Osteoblast (primary cell): ENCODE measurements at regions not wholly inside any gene's neighbourhood (a gene's known extent, or its start where the extent isn't known, plus 50 kb on each side); places are given as distances from the start of the nearest gene placed in this dataset.

Experiments
- DNase-seq: peaks from one replicate; pipeline ENCODE4 v3.0.0; 2011; ENCODE audit warnings: low spot score, mixed read lengths; ENCODE audit not compliant: insufficient read length; ENCODE audit errors: missing footprints
- H2AFZ ChIP-seq: 2 replicates; pipeline ENCODE4 v1.6.0; 2011; ENCODE audit warnings: mild to moderate bottlenecking, low read length
- H3K27ac ChIP-seq: 2 replicates; pipeline ENCODE4 v1.5.1; 2011; ENCODE audit warnings: mild to moderate bottlenecking, low read depth, low read length, moderate library complexity
- H3K27me3 ChIP-seq: 2 replicates; pipeline ENCODE4 v1.6.0; 2012; ENCODE audit warnings: mild to moderate bottlenecking, control low read depth, inconsistent platforms, low read length, moderate library complexity; ENCODE audit not compliant: insufficient read depth
- H3K36me3 ChIP-seq: 2 replicates; pipeline ENCODE4 v1.5.1; 2011; ENCODE audit warnings: mild to moderate bottlenecking, low read length, control low read depth, moderate library complexity; ENCODE audit not compliant: insufficient read depth
- H3K4me1 ChIP-seq: 2 replicates; pipeline ENCODE4 v1.5.1; 2011; ENCODE audit warnings: mild to moderate bottlenecking, low read length, control low read depth, moderate library complexity; ENCODE audit not compliant: insufficient read depth
- H3K4me2 ChIP-seq: 2 replicates; pipeline ENCODE4 v1.6.0; 2011; ENCODE audit warnings: mild to moderate bottlenecking, low read length; ENCODE audit not compliant: insufficient read depth
- H3K4me3 ChIP-seq: fragments of 200-600 bp; sonication (generic); 3 replicates; pipeline ENCODE4 v1.5.1; 2012; ENCODE audit warnings: mild to moderate bottlenecking, low read length, inconsistent platforms; ENCODE audit not compliant: insufficient read depth
- H3K79me2 ChIP-seq: 2 replicates; pipeline ENCODE4 v1.6.0; 2012; ENCODE audit warnings: mild to moderate bottlenecking, low read length, control low read depth, inconsistent platforms; ENCODE audit not compliant: insufficient read depth
- H3K9me3 ChIP-seq: 2 replicates; pipeline ENCODE4 v1.5.1; 2011; ENCODE audit warnings: low read depth, low read length, control low read depth
- H4K20me1 ChIP-seq: 2 replicates; pipeline ENCODE4 v1.6.0; 2012; ENCODE audit warnings: mild to moderate bottlenecking, low read length, control low read depth; ENCODE audit not compliant: insufficient read depth
- TF ChIP-seq, protein P1 (sequence below): IDR thresholded peaks from 2 replicates; pipeline ENCODE4 v1.5.1; 2011; ENCODE audit warnings: mild to moderate bottlenecking, low read depth, low read length, moderate library complexity; ENCODE audit errors: extremely low read depth

DNA sequence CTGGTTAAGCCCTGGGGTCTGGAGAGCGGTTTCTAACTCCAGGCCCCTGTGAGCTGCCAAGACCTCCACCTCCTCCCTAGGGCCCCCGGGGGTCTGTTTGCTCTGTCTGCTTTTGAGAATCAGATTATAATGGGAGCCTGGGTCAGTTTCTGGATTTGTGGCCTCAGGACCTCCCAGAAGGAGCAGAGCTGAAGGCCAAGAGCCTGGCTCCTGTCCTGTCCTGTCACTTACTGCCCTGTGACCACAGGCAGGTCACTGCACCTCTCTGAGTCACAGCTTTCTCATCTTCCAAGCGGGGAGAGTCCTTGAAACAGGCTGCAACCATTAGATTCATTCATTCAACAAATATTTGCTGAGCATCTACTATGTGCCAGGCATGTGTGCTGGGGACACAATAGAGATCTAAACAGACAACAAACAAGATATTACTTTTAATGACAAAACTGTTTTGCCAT, 87.3 kb upstream of the FGF3 start:
- no peak overlapping the region for H3K4me3 ChIP-seq
- TF ChIP-seq, protein P1, sequence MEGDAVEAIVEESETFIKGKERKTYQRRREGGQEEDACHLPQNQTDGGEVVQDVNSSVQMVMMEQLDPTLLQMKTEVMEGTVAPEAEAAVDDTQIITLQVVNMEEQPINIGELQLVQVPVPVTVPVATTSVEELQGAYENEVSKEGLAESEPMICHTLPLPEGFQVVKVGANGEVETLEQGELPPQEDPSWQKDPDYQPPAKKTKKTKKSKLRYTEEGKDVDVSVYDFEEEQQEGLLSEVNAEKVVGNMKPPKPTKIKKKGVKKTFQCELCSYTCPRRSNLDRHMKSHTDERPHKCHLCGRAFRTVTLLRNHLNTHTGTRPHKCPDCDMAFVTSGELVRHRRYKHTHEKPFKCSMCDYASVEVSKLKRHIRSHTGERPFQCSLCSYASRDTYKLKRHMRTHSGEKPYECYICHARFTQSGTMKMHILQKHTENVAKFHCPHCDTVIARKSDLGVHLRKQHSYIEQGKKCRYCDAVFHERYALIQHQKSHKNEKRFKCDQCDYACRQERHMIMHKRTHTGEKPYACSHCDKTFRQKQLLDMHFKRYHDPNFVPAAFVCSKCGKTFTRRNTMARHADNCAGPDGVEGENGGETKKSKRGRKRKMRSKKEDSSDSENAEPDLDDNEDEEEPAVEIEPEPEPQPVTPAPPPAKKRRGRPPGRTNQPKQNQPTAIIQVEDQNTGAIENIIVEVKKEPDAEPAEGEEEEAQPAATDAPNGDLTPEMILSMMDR = no peak
- H3K27ac ChIP-seq = no peak overlapping the region
- no peaks in the 10 kb centered on the region for H3K4me1 ChIP-seq
- H3K9me3 ChIP-seq = no peaks in the 10 kb centered on the region
- peak; percentile 43 for DNase-seq
- no peak overlapping the region for H2AFZ ChIP-seq
- no peaks in the 10 kb centered on the region for H3K36me3 ChIP-seq
- H4K20me1 ChIP-seq = no peaks in the 10 kb centered on the region
- no peaks in the 10 kb centered on the region for H3K79me2 ChIP-seq
- H3K27me3 ChIP-seq = peaks cover 36% of the 10 kb centered on the region
- H3K4me2 ChIP-seq = no peak overlapping the region

DNA sequence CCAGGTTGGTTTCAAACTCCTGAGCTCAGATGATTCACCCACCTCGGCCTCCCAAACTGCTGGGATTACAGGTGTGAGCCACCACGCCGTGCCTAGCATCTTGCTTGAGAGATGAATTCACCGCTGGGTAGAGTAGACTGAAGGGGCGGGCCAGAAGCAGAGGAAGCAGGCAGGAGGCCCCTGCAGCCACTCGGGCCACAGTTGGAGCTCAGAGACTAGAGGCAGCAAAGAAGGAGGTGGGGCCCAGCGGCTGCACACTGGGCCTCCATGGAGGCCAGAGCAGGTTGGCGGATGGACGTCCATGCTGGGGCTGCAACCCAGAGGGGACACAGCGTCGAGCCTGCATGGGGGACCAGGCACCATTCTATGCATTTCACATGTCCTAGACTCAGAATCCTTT, 88.4 kb upstream of the FGF3 start:
- TF ChIP-seq, protein P1 = no peak
- H2AFZ ChIP-seq = no peak overlapping the region
- H3K4me2 ChIP-seq = no peak overlapping the region
- no peaks in the 10 kb centered on the region for H4K20me1 ChIP-seq
- no peaks in the 10 kb centered on the region for H3K36me3 ChIP-seq
- H3K4me1 ChIP-seq = no peaks in the 10 kb centered on the region
- no peaks in the 10 kb centered on the region for H3K79me2 ChIP-seq
- no peak overlapping the region for H3K4me3 ChIP-seq
- no peaks in the 10 kb centered on the region for H3K9me3 ChIP-seq
- DNase-seq = peak; percentile 59
- no peak overlapping the region for H3K27ac ChIP-seq
- H3K27me3 ChIP-seq = peaks cover 36% of the 10 kb centered on the region

DNA sequence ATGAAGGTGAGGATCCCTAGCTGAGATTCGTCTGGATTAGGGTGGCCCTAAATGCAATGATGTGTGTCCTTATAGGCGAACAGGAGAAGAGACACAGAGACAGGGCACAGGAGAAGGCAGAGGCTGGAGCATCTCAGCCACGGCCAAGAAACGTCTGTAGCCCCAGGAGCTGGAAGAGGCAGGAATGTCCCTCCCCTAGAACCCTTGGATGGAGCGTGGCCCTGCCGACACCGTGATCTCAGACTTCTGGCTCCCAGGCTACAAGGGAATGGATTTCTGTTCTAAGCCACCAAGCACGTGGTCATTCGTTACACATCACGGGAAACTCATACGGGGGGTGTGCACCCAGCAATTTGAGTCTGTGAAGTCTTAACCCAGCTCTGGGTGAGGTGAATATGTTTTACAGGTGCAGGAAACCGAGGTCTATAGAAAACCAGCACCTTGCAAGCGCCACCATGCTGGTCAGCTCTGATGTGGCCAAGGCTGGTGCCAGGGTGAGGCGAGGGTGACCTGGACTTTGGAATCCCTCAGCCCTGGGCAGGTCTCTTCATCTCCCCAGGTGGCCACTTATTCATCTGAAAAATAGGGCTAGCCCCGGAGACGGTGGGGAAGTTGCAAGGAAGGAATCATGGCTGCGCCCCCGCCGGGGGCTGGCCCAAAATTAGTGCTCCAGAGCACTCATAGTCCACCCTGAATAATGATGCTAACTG, 89.5 kb upstream of the FGF3 start:
- H2AFZ ChIP-seq = no peak overlapping the region
- H3K36me3 ChIP-seq = no peaks in the 10 kb centered on the region
- H3K4me1 ChIP-seq = no peaks in the 10 kb centered on the region
- no peaks in the 10 kb centered on the region for H3K9me3 ChIP-seq
- peak; percentile 64 for DNase-seq
- peaks cover 33% of the 10 kb centered on the region for H3K27me3 ChIP-seq
- TF ChIP-seq, protein P1 = no peak
- H4K20me1 ChIP-seq = no peaks in the 10 kb centered on the region
- no peak overlapping the region for H3K4me2 ChIP-seq
- no peak overlapping the region for H3K4me3 ChIP-seq
- no peaks in the 10 kb centered on the region for H3K79me2 ChIP-seq
- no peak overlapping the region for H3K27ac ChIP-seq

DNA sequence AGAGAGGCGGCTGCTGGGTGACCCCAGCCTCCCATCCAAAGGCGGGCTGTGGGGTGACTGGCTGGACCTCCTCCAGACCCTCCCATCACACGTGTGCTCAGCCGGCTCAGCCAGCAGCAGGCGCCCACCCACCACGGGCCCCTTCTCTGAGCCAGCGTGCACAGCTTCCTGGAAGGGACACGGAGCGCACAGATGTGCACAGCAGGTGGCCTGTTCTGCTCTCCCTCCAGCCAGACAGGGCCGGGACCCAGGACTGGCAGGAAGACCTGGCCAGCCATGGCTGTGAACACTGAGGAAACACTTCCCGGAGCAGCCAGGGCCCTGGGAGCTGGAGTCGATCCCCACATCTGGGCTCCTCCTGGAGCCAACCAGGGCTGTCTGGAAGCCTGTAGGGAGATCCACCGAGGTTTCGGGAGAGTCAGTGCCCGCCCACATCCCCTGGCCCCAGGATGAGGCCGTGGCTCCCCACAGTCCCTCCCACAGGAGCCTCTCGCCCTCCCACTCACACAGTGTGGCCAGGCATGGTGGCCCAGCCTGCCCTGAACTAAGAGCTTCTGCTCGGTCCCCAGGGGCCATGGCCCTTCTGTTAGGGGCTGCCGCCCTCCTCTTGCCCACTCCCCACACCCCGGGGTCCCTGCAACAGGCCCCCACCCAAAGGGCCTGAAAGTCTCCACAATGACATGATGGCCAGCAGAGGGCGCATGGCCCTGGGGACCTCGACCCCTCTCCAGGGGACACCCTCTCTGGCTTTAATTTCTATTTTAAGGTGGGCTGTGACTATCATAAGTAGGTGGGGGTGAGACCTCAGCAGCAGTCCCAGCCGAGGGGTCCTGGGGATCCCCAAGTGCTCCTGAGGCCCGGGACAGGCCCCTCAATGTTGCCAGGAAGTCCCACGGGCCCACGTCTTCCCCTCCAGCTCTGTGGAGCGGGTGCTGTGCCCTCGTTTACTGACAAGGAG, 90.6 kb upstream of the FGF3 start:
- Histone ChIP-seq H2AFZ (no peak overlapping the region), H3K79me2 (no peaks in the 10 kb centered on the region), H3K27me3 (peaks cover 30% of the 10 kb centered on the region), H3K4me3 (no peak overlapping the region), H4K20me1 (no peaks in the 10 kb centered on the region), H3K4me1 (no peaks in the 10 kb centered on the region), H3K27ac (no peak overlapping the region), H3K36me3 (no peaks in the 10 kb centered on the region), H3K4me2 (no peak overlapping the region), H3K9me3 (no peaks in the 10 kb centered on the region)
- TF ChIP-seq, protein P1 = peak; percentile 62
- peak; percentile 82 for DNase-seq
